HepG2 (cell line): ENCODE measurements at regions not wholly inside any gene's neighbourhood (a gene's known extent, or its start where the extent isn't known, plus 50 kb on each side); places are given as distances from the start of the nearest gene placed in this dataset.

ENCODE experiments used
- ATAC-seq: fragments of 200-7000 bp; cut with Tn5 transposase; 3 replicates; pipeline ENCODE4 v1.9.1; 2020; ENCODE audit warnings: mild to moderate bottlenecking, moderate library complexity
- BruUV-seq: library from RNA; stranded (reverse); fragments of 400-500 nt; replicated peaks from 2 replicates; lab custom pipeline; 2021; lab: Mats Ljungman, UMichigan
- CTCF ChIA-PET: fragments of 300-600 bp; formaldehyde crosslinking; extraction: SDS; loops from one replicate; lab custom pipeline; 2021; ENCODE audit warnings: low total read pairs, inconsistent platforms, low intra/inter-chr PET ratio; lab: Yijun Ruan, JAX
- POLR2A ChIA-PET: fragments of 350-600 bp; sonication (Branson Sonifier 250); formaldehyde crosslinking; loops from one replicate; lab custom pipeline; 2020; ENCODE audit warnings: antibody characterized with exemption, inconsistent platforms; lab: Yijun Ruan, JAX
- DNase-seq: peaks from one replicate; pipeline ENCODE4 v3.0.0-alpha.2; 2015; ENCODE audit warnings: low spot score
- FAIRE-seq: peaks from 3 replicates; lab custom pipeline; 2011; peaks lifted over from hg19 to GRCh38; lab: Jason Lieb, UNC
- H2AFZ ChIP-seq: one replicate; pipeline ENCODE4 v1.6.1; 2011; ENCODE audit warnings: low read length, inconsistent platforms
- H3K27ac ChIP-seq: fragments of 300-600 bp; 3 replicates; pipeline ENCODE4 v1.8.0; 2011; ENCODE audit warnings: mixed run types, mild to moderate bottlenecking, mixed read lengths, low read length, inconsistent platforms; ENCODE audit not compliant: insufficient read depth; ENCODE audit errors: extremely low read length
- H3K27me3 ChIP-seq, 2 experiments: fragments of 200-600 bp in 1 of 2; 2 replicates in 1 of 2; 3 replicates in 1 of 2; pipeline versions ENCODE4 v1.6.0 to v1.8.0; 2011; ENCODE audit warnings: low read length in 2 of 2, mild to moderate bottlenecking in 2 of 2, moderate library complexity in 2 of 2, inconsistent platforms in 1 of 2; ENCODE audit not compliant: insufficient read depth in 2 of 2, control insufficient read depth in 1 of 2
- H3K36me3 ChIP-seq, 2 experiments: fragments of 200-600 bp in 1 of 2; replicated peaks in 1 of 2; 2 replicates in 1 of 2; 3 replicates in 1 of 2; pipeline versions ENCODE4 v1.5.1 to v1.8.0; 2011; ENCODE audit warnings: low read length in 2 of 2, inconsistent platforms in 1 of 2; ENCODE audit not compliant: insufficient read depth in 2 of 2, control insufficient read depth in 1 of 2
- H3K4me1 ChIP-seq: 2 replicates; pipeline ENCODE4 v1.5.1; 2012; ENCODE audit warnings: low read length, inconsistent platforms; ENCODE audit not compliant: insufficient read depth
- H3K4me2 ChIP-seq: 2 replicates; pipeline ENCODE4 v1.6.0; 2011; ENCODE audit warnings: low read depth, low read length, inconsistent platforms
- H3K4me3 ChIP-seq, 3 experiments: fragments of 200-600 bp in 1 of 3; sonication (generic), shearing (Covaris generic) in 1 of 3; replicated peaks in 1 of 3; 2 replicates each; pipeline ENCODE4 v1.5.1; 2011 to 2016; ENCODE audit warnings: low read length in 3 of 3, inconsistent platforms in 2 of 3, low read depth in 2 of 3, mild to moderate bottlenecking in 2 of 3, control low read depth in 1 of 3, mixed read lengths in 1 of 3; ENCODE audit not compliant: insufficient read depth in 1 of 3
- H3K79me2 ChIP-seq: one replicate; pipeline ENCODE4 v1.6.1; 2011; ENCODE audit warnings: low read length, inconsistent platforms; ENCODE audit not compliant: insufficient read depth
- H3K9ac ChIP-seq: 2 replicates; pipeline ENCODE4 v1.6.0; 2011; ENCODE audit warnings: mild to moderate bottlenecking, low read depth, low read length, inconsistent platforms; ENCODE audit not compliant: insufficient read depth
- H3K9me3 ChIP-seq: 2 replicates; pipeline ENCODE4 v1.5.1; 2012; ENCODE audit warnings: mild to moderate bottlenecking, low read length
- H4K20me1 ChIP-seq: 2 replicates; pipeline ENCODE4 v1.6.0; 2011; ENCODE audit warnings: inconsistent platforms, mild to moderate bottlenecking, low read length, moderate library complexity; ENCODE audit not compliant: insufficient read depth
- CBX2 ChIP-seq, 2 experiments: fragments of 200-600 bp in 1 of 2; sonication (generic); formaldehyde crosslinking in 1 of 2; IDR thresholded peaks; 2 replicates each; pipeline versions ENCODE4 v1.7.0 to v1.8.1; 2018 to 2022; ENCODE audit warnings: low read depth in 2 of 2, low read length in 1 of 2, mild to moderate bottlenecking in 1 of 2, missing genetic modification reagents in 1 of 2
- CENPT ChIP-seq: sonication (generic); formaldehyde crosslinking; IDR thresholded peaks from 2 replicates; pipeline ENCODE4 v1.8.0; 2022; ENCODE audit warnings: low read depth, mild to moderate bottlenecking, moderate library complexity, missing genetic modification reagents
- HHEX ChIP-seq: IDR thresholded peaks from 2 replicates; pipeline ENCODE4 v1.6.1; 2016; ENCODE audit warnings: control low read depth
- SIN3A ChIP-seq: IDR thresholded peaks from 2 replicates; pipeline ENCODE4 v1.6.1; 2011; ENCODE audit warnings: low read depth, mild to moderate bottlenecking, control low read depth, low read length, borderline replicate concordance
- YEATS4 ChIP-seq: sonication (generic); formaldehyde crosslinking; IDR thresholded peaks from 2 replicates; pipeline ENCODE4 v1.4.0; 2020; ENCODE audit warnings: missing genetic modification reagents, borderline replicate concordance
- ZNF138 ChIP-seq: sonication (generic); formaldehyde crosslinking; IDR thresholded peaks from 2 replicates; pipeline ENCODE4 v1.5.0; 2020; ENCODE audit warnings: mild to moderate bottlenecking, low read depth, missing genetic modification reagents
- ZNF230 ChIP-seq: sonication (generic); formaldehyde crosslinking; IDR thresholded peaks from 2 replicates; pipeline ENCODE4 v1.4.0; 2020; ENCODE audit warnings: mild to moderate bottlenecking, missing genetic modification reagents
- ZNF644 ChIP-seq: IDR thresholded peaks from 2 replicates; pipeline ENCODE4 v1.6.1; 2016; ENCODE audit warnings: low read depth
- ZNF674 ChIP-seq: sonication (generic); formaldehyde crosslinking; IDR thresholded peaks from 2 replicates; pipeline ENCODE4 v1.5.0; 2020; ENCODE audit warnings: low read depth, mild to moderate bottlenecking, missing genetic modification reagents
- WGBS: methylation state at CpG from one replicate; pipeline ENCODE4 v1.1.6; 2017; ENCODE audit warnings: low lambda C conversion rate; 5-methylcytosine and 5-hydroxymethylcytosine counted together
- in situ Hi-C: cut with HindIII; loops from 2 replicates; pipeline ENCODE4 v1.10.0; 2017; ENCODE audit warnings: low pct_unique_long_range_greater_than_20kb; ENCODE audit not compliant: extremely low pct_ligation_motif_present
- intact Hi-C: fragments of 100-400 bp; cut with micrococcal nuclease; formaldehyde crosslinking; loops from one replicate; pipeline ENCODE4 v1.10.0; 2022; ENCODE audit not compliant: unreplicated experiment
- TF ChIP-seq, protein P1 (sequence below): sonication (generic); formaldehyde crosslinking; IDR thresholded peaks from 2 replicates; pipeline ENCODE4 v1.4.0; 2020; ENCODE audit warnings: low read depth, mild to moderate bottlenecking, missing genetic modification reagents
- TF ChIP-seq, protein P2 (sequence below): sonication (generic); formaldehyde crosslinking; IDR thresholded peaks from 2 replicates; pipeline ENCODE4 v1.5.0; 2020; ENCODE audit warnings: mild to moderate bottlenecking, missing genetic modification reagents, borderline replicate concordance
- TF ChIP-seq, protein P3 (sequence below): sonication (generic); formaldehyde crosslinking; IDR thresholded peaks from 2 replicates; pipeline ENCODE4 v1.4.0; 2020; ENCODE audit warnings: missing genetic modification reagents

DNA sequence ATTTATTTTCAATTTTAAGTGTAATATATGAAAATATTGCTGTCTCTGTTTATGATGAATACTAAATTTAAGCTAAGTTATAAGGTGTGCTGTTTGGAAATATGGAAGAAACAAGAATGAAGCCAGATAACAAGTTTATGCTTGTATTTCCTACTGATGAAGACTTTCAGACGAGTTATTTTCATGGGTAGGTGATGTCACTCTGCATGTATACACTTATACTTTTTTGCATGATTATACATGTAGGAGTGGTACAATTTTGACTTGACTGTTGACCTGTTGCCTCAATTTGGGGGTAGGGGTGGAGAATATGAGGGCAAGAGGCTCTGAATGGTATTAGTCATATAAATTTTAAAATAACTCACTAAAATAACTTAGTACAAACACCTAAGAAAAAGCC, 133.7 kb downstream of the HAUS1 start:
- DNase-seq (no peak), FAIRE-seq (no peak), ATAC-seq (no peak)
- peaks cover 0 to 2% of the 10 kb centered on the region in 2 experiments; a peak in 1 of 5 replicates for H3K36me3 ChIP-seq
- no peaks in the 10 kb centered on the region; the same call in 1 of the 2 replicates for H4K20me1 ChIP-seq
- no peak overlapping the region for H3K4me3 ChIP-seq
- POLR2A ChIA-PET, result no interaction called here
- in situ Hi-C loops, result no loop called here
- no peaks in the 10 kb centered on the region for H3K4me1 ChIP-seq
- BruUV-seq, result no TSS peak
- H2AFZ ChIP-seq, result no peak overlapping the region
- no peak overlapping the region for H3K27ac ChIP-seq
- H3K9me3 ChIP-seq, result no peaks in the 10 kb centered on the region
- CTCF ChIA-PET, result no interaction called here
- no peak overlapping the region for H3K9ac ChIP-seq
- 96% methylated on average over 1 of the region's 1 CpG for WGBS
- no peaks in the 10 kb centered on the region for H3K27me3 ChIP-seq
- H3K4me2 ChIP-seq, result no peak overlapping the region
- H3K79me2 ChIP-seq, result no peaks in the 10 kb centered on the region
- intact Hi-C loops, result no loop called here
- TF ChIP-seq SIN3A, result no peak
- no peak for TF ChIP-seq HHEX (CRISPR knock-in tag)
- TF ChIP-seq, protein P1, sequence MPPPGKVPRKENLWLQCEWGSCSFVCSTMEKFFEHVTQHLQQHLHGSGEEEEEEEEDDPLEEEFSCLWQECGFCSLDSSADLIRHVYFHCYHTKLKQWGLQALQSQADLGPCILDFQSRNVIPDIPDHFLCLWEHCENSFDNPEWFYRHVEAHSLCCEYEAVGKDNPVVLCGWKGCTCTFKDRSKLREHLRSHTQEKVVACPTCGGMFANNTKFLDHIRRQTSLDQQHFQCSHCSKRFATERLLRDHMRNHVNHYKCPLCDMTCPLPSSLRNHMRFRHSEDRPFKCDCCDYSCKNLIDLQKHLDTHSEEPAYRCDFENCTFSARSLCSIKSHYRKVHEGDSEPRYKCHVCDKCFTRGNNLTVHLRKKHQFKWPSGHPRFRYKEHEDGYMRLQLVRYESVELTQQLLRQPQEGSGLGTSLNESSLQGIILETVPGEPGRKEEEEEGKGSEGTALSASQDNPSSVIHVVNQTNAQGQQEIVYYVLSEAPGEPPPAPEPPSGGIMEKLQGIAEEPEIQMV (CRISPR knock-in tag), result no peak
- no peak for TF ChIP-seq CBX2 (IDR thresholded peaks at IDR 0.05; ENCODE audit: low read depth, low read length)
- TF ChIP-seq CBX2 (CRISPR knock-in tag; IDR thresholded peaks at IDR 0.05; ENCODE audit: low read depth), result no peak
- TF ChIP-seq ZNF138, result no peak
- TF ChIP-seq ZNF674 (CRISPR knock-in tag), result no peak
- TF ChIP-seq, protein P2, sequence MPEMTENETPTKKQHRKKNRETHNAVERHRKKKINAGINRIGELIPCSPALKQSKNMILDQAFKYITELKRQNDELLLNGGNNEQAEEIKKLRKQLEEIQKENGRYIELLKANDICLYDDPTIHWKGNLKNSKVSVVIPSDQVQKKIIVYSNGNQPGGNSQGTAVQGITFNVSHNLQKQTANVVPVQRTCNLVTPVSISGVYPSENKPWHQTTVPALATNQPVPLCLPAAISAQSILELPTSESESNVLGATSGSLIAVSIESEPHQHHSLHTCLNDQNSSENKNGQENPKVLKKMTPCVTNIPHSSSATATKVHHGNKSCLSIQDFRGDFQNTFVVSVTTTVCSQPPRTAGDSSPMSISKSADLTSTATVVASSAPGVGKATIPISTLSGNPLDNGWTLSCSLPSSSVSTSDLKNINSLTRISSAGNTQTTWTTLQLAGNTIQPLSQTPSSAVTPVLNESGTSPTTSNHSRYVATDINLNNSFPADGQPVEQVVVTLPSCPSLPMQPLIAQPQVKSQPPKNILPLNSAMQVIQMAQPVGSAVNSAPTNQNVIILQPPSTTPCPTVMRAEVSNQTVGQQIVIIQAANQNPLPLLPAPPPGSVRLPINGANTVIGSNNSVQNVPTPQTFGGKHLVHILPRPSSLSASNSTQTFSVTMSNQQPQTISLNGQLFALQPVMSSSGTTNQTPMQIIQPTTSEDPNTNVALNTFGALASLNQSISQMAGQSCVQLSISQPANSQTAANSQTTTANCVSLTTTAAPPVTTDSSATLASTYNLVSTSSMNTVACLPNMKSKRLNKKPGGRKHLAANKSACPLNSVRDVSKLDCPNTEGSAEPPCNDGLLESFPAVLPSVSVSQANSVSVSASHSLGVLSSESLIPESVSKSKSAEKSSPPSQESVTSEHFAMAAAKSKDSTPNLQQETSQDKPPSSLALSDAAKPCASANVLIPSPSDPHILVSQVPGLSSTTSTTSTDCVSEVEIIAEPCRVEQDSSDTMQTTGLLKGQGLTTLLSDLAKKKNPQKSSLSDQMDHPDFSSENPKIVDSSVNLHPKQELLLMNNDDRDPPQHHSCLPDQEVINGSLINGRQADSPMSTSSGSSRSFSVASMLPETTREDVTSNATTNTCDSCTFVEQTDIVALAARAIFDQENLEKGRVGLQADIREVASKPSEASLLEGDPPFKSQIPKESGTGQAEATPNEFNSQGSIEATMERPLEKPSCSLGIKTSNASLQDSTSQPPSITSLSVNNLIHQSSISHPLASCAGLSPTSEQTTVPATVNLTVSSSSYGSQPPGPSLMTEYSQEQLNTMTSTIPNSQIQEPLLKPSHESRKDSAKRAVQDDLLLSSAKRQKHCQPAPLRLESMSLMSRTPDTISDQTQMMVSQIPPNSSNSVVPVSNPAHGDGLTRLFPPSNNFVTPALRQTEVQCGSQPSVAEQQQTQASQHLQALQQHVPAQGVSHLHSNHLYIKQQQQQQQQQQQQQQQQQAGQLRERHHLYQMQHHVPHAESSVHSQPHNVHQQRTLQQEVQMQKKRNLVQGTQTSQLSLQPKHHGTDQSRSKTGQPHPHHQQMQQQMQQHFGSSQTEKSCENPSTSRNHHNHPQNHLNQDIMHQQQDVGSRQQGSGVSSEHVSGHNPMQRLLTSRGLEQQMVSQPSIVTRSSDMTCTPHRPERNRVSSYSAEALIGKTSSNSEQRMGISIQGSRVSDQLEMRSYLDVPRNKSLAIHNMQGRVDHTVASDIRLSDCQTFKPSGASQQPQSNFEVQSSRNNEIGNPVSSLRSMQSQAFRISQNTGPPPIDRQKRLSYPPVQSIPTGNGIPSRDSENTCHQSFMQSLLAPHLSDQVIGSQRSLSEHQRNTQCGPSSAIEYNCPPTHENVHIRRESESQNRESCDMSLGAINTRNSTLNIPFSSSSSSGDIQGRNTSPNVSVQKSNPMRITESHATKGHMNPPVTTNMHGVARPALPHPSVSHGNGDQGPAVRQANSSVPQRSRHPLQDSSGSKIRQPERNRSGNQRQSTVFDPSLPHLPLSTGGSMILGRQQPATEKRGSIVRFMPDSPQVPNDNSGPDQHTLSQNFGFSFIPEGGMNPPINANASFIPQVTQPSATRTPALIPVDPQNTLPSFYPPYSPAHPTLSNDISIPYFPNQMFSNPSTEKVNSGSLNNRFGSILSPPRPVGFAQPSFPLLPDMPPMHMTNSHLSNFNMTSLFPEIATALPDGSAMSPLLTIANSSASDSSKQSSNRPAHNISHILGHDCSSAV, result no peak
- no peak for TF ChIP-seq ZNF644 (CRISPR knock-in tag)
- TF ChIP-seq CENPT (CRISPR knock-in tag), result no peak
- no peak for TF ChIP-seq YEATS4 (CRISPR knock-in tag)
- TF ChIP-seq ZNF230, result no peak
- TF ChIP-seq, protein P3, sequence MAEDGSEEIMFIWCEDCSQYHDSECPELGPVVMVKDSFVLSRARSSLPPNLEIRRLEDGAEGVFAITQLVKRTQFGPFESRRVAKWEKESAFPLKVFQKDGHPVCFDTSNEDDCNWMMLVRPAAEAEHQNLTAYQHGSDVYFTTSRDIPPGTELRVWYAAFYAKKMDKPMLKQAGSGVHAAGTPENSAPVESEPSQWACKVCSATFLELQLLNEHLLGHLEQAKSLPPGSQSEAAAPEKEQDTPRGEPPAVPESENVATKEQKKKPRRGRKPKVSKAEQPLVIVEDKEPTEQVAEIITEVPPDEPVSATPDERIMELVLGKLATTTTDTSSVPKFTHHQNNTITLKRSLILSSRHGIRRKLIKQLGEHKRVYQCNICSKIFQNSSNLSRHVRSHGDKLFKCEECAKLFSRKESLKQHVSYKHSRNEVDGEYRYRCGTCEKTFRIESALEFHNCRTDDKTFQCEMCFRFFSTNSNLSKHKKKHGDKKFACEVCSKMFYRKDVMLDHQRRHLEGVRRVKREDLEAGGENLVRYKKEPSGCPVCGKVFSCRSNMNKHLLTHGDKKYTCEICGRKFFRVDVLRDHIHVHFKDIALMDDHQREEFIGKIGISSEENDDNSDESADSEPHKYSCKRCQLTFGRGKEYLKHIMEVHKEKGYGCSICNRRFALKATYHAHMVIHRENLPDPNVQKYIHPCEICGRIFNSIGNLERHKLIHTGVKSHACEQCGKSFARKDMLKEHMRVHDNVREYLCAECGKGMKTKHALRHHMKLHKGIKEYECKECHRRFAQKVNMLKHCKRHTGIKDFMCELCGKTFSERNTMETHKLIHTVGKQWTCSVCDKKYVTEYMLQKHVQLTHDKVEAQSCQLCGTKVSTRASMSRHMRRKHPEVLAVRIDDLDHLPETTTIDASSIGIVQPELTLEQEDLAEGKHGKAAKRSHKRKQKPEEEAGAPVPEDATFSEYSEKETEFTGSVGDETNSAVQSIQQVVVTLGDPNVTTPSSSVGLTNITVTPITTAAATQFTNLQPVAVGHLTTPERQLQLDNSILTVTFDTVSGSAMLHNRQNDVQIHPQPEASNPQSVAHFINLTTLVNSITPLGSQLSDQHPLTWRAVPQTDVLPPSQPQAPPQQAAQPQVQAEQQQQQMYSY (CRISPR knock-in tag), result no peak
